Neural cell (in vitro differentiated cells): ENCODE measurements at regions not wholly inside any gene's neighbourhood (a gene's known extent, or its start where the extent isn't known, plus 50 kb on each side); places are given as distances from the start of the nearest gene placed in this dataset.

Experiments used
- H2AFZ ChIP-seq: fragments of 200-600, 300-800 bp; sonication (generic), shearing (Covaris generic); 2 replicates; pipeline ENCODE4 v1.6.0; 2014; ENCODE audit warnings: low read depth, mild to moderate bottlenecking, antibody characterized with exemption, low read length, moderate library complexity
- H3F3A ChIP-seq: fragments of 200-600 bp; shearing (Covaris generic); 2 replicates; pipeline ENCODE4 v1.6.1; 2016; ENCODE audit warnings: mild to moderate bottlenecking, moderate library complexity, mixed read lengths, antibody characterized with exemption, low read length; ENCODE audit not compliant: insufficient read depth, poor library complexity, severe bottlenecking
- H3K27ac ChIP-seq: fragments of 200-600, 300-800 bp; sonication (generic), shearing (Covaris generic); 2 replicates; pipeline ENCODE4 v1.5.1; 2014; ENCODE audit warnings: mild to moderate bottlenecking, low read length, moderate library complexity
- H3K27me3 ChIP-seq: fragments of 300-800, 200-600 bp; sonication (generic), shearing (Covaris generic); 2 replicates; pipeline ENCODE4 v1.6.0; 2014; ENCODE audit warnings: mild to moderate bottlenecking, low read depth, low read length, moderate library complexity; ENCODE audit not compliant: insufficient read depth
- H3K36me3 ChIP-seq: fragments of 300-800, 200-600 bp; sonication (generic), shearing (Covaris generic); 2 replicates; pipeline ENCODE4 v1.5.1; 2014; ENCODE audit warnings: mild to moderate bottlenecking, antibody characterized with exemption, low read length, moderate library complexity; ENCODE audit not compliant: insufficient read depth
- H3K4me2 ChIP-seq: fragments of 300-800, 200-600 bp; sonication (generic), shearing (Covaris generic); 2 replicates; pipeline ENCODE4 v1.6.0; 2014; ENCODE audit warnings: mild to moderate bottlenecking, low read length
- H3K4me3 ChIP-seq: fragments of 300-800, 200-600 bp; sonication (generic), shearing (Covaris generic); 2 replicates; pipeline ENCODE4 v1.5.1; 2014; ENCODE audit warnings: mild to moderate bottlenecking, low read length, moderate library complexity
- H3K79me2 ChIP-seq: fragments of 200-600 bp; shearing (Covaris generic); replicated peaks from 2 replicates; pipeline ENCODE4 v1.6.0; 2014; ENCODE audit warnings: mild to moderate bottlenecking, low read length, moderate library complexity; ENCODE audit not compliant: insufficient read depth
- H3K9ac ChIP-seq: fragments of 300-800, 200-600 bp; sonication (generic), shearing (Covaris generic); 2 replicates; pipeline ENCODE4 v1.6.1; 2016; ENCODE audit warnings: mild to moderate bottlenecking, low read length, mixed read lengths
- H3K9me2 ChIP-seq: fragments of 200-600 bp; shearing (Covaris generic); 2 replicates; pipeline ENCODE4 v1.6.1; 2016; ENCODE audit warnings: mild to moderate bottlenecking, low read length, mixed read lengths; ENCODE audit not compliant: insufficient read depth
- H3K9me3 ChIP-seq: fragments of 200-600, 300-800 bp; sonication (generic), shearing (Covaris generic); 2 replicates; pipeline ENCODE4 v1.6.1; 2016; ENCODE audit warnings: mild to moderate bottlenecking, mixed run types, low read length, moderate library complexity, mixed read lengths
- H4K20me1 ChIP-seq: fragments of 200-600 bp; shearing (Covaris generic); 2 replicates; pipeline ENCODE4 v1.6.1; 2016; ENCODE audit warnings: mild to moderate bottlenecking, mixed run types; ENCODE audit not compliant: insufficient read depth
- CTCF ChIP-seq: fragments of 450-650 bp; IDR thresholded peaks from 2 replicates; pipeline ENCODE4 v1.5.1; 2014; ENCODE audit warnings: antibody characterized with exemption, mild to moderate bottlenecking, moderate library complexity; ENCODE audit not compliant: poor library complexity, severe bottlenecking
- EP300 ChIP-seq: fragments of 450-650 bp; conservative IDR thresholded peaks from 2 replicates; pipeline ENCODE4 v1.6.1; 2014; ENCODE audit warnings: antibody characterized with exemption, mild to moderate bottlenecking, moderate library complexity; ENCODE audit not compliant: poor library complexity, severe bottlenecking
- EZH2 ChIP-seq: fragments of 200-600, 300-800 bp; shearing (Covaris generic), sonication (generic); IDR thresholded peaks from 2 replicates; pipeline ENCODE4 v1.6.1; 2014; ENCODE audit warnings: antibody characterized with exemption, low read length, borderline replicate concordance, mild to moderate bottlenecking; ENCODE audit not compliant: insufficient read depth, poor library complexity, severe bottlenecking
- MXI1 ChIP-seq: fragments of 450-650 bp; conservative IDR thresholded peaks from 2 replicates; pipeline ENCODE4 v1.6.1; 2014; ENCODE audit warnings: antibody characterized with exemption, mild to moderate bottlenecking; ENCODE audit not compliant: poor library complexity, severe bottlenecking
- POLR2AphosphoS5 ChIP-seq: IDR thresholded peaks from 2 replicates; pipeline ENCODE4 v1.6.1; 2012
- RAD21 ChIP-seq: fragments of 450-650 bp; conservative IDR thresholded peaks from 2 replicates; pipeline ENCODE4 v1.6.1; 2014; ENCODE audit warnings: antibody characterized with exemption, mild to moderate bottlenecking, moderate library complexity
- REST ChIP-seq: IDR thresholded peaks from 2 replicates; pipeline ENCODE4 v1.6.1; 2012; ENCODE audit warnings: borderline replicate concordance
- SMC3 ChIP-seq: fragments of 450-650 bp; conservative IDR thresholded peaks from 2 replicates; pipeline ENCODE4 v1.6.1; 2014; ENCODE audit warnings: antibody characterized with exemption, mild to moderate bottlenecking, moderate library complexity; ENCODE audit not compliant: poor library complexity
- TAF1 ChIP-seq: IDR thresholded peaks from 2 replicates; pipeline ENCODE4 v1.6.1; 2012; ENCODE audit warnings: low read depth

DNA sequence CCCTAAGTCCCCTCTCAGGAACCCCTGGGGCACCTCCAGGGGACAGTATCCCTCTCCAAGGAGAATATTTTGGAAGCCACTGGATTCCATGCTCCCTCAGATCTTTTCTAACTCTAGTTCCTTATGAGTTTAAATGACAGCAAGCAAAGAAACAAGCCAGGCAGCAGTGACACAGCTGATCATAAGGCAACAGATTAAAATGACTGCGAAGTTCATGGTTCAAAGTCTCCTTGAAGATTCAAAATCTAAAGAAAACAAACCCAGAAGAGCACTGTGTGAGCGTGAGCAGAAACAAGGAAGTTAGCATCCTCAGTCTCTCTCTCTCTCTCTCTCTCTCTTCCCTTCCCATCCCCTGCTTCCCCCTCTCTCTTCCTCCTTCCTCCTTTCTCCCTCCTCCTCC is 316.7 kb upstream of the SLC30A5 start:
- Histone ChIP-seq H3K36me3 (no peaks in the 10 kb centered on the region), H3K9me3 (no peaks in the 10 kb centered on the region), H2AFZ (no peak overlapping the region), H3K9ac (no peak overlapping the region), H3K9me2 (no peaks in the 10 kb centered on the region), H3K27me3 (no peaks in the 10 kb centered on the region), H3K4me2 (no peak overlapping the region), H3K27ac (no peak overlapping the region), H4K20me1 (no peaks in the 10 kb centered on the region), H3K4me3 (no peak overlapping the region), H3F3A (no peaks in the 10 kb centered on the region), H3K79me2 (no peaks in the 10 kb centered on the region)
- TF ChIP-seq TAF1 (no peak), RAD21 (no peak), MXI1 (no peak), SMC3 (no peak), EZH2 (no peak), CTCF (no peak), POLR2AphosphoS5 (no peak), EP300 (no peak), REST (no peak)

DNA sequence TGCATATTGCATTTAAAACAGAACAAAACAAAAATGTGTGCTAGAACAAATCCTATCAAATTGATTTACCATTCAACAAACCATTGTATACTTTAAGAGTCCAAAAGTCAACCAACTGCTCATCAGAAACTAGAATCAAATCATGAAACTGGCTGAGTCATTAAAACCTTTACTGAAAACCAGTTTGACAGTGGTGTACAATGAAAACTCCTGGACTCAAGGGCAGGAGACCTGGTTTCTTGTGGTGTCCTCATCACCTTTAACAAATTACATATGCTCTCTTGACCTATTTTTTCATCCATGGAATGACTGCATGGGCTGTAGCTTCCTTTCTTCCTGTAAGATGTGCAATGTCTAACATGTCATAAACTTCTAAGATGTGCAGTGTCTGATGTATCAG is 315.3 kb upstream of the SLC30A5 start:
- no peaks in the 10 kb centered on the region for H3F3A ChIP-seq
- H3K9ac ChIP-seq = no peak overlapping the region
- TF ChIP-seq RAD21 (no peak), REST (no peak), SMC3 (no peak), EP300 (no peak), CTCF (no peak), MXI1 (no peak), POLR2AphosphoS5 (no peak), EZH2 (no peak), TAF1 (no peak)
- no peaks in the 10 kb centered on the region for H3K9me3 ChIP-seq
- H3K27ac ChIP-seq = no peak overlapping the region
- H3K4me3 ChIP-seq = no peak overlapping the region
- H3K27me3 ChIP-seq = no peaks in the 10 kb centered on the region
- H3K79me2 ChIP-seq = no peaks in the 10 kb centered on the region
- no peak overlapping the region for H3K4me2 ChIP-seq
- no peaks in the 10 kb centered on the region for H3K9me2 ChIP-seq
- no peak overlapping the region for H2AFZ ChIP-seq
- H3K36me3 ChIP-seq = no peaks in the 10 kb centered on the region
- H4K20me1 ChIP-seq = no peaks in the 10 kb centered on the region
